ENCODE measurements at regions not wholly inside any gene's neighbourhood (a gene's known extent, or its start where the extent isn't known, plus 50 kb on each side); places are given as distances from the start of the nearest gene placed in this dataset.
A peak's percentile ranks its signal among the peaks of the same experiment; 100 is the strongest.

DNA sequence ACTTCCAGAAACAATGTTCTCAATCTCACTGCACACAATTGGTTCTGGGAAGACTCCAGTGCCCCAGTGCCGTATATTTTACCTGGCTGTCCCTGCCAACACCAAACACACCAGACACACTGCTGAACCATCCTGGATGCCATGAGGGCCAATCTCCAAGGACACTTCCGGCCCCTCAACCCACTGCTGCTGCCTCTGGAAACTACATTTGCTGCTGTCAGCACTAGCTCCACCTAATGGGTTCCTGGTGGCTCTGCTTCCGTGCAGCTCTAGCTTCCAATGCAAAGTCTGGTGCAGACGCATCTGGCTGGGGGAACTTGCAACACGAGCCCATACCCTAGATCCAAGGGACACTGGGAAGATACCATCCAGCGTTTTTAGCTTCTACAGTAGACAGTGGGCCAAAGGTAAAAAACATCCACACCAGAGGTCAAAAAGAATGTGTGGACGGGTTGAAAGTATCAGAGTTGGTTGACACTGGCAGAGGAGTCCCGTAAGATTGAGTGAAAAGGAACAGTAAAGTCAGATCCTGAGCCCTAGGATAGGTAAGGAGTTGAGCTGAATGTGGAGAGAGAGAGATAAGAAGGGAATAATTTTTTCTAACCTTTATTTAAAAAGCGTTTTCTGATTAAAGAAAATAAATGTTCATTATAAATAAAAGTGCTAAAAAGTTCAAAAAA lies 99.7 kb upstream of the KIF2A start:
- Histone ChIP-seq H3K4me1 (no peaks in the 10 kb centered on the region), H3K4me3 (no peak overlapping the region), H3K27me3 (no peaks in the 10 kb centered on the region), H3K27ac (no peak overlapping the region), H3K36me3 (no peaks in the 10 kb centered on the region), H3K9me3 (no peaks in the 10 kb centered on the region)
- intact Hi-C loops (cut with DNase I), result no loop called here
- no peak for TF ChIP-seq POLR2A (IDR thresholded peaks at IDR 0.05)
- TF ChIP-seq, protein P1, sequence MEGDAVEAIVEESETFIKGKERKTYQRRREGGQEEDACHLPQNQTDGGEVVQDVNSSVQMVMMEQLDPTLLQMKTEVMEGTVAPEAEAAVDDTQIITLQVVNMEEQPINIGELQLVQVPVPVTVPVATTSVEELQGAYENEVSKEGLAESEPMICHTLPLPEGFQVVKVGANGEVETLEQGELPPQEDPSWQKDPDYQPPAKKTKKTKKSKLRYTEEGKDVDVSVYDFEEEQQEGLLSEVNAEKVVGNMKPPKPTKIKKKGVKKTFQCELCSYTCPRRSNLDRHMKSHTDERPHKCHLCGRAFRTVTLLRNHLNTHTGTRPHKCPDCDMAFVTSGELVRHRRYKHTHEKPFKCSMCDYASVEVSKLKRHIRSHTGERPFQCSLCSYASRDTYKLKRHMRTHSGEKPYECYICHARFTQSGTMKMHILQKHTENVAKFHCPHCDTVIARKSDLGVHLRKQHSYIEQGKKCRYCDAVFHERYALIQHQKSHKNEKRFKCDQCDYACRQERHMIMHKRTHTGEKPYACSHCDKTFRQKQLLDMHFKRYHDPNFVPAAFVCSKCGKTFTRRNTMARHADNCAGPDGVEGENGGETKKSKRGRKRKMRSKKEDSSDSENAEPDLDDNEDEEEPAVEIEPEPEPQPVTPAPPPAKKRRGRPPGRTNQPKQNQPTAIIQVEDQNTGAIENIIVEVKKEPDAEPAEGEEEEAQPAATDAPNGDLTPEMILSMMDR (IDR thresholded peaks at IDR 0.05), result peak in 1 of 4 donors; percentile 7
- no peak for DNase-seq
- ATAC-seq, result peak in 1 of 4 donors; percentile 17
- 40% methylated on average over 5 of the region's 9 CpGs for WGBS (ENCODE audit: insufficient coverage, low coverage, low lambda C conversion rate, missing lambda C conversion rate)

DNA sequence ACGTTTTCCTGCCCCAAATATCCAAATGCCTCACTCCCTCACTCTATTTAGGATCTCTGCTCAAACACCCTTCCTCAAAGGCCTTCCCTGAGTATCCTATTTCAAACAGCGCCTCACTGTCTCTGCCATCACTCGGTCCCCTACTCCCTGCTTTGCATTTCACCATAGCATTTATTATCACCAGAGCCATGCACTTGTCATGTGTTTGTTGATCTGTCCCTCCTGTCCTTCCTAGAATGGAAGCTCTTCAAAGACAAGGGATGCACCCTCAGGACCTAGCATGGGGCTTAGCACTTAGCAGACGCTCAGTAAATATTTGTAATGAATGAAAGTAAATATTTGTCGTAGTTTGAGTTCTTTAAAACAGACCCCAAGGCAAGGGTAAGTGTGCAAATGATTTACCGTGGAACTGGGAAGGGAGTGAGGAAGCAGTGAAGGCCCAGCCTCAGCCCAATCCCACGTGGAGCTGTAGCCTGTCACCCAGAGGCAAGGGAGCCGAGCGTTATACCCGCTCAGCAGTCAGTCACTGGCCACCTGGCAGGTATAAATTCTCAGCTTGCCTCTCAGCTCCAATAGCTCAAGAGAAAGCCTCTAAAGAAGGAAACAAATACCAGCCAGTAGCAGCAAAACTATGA lies 97.7 kb upstream of the KIF2A start:
- TF ChIP-seq, protein P1 (IDR thresholded peaks at IDR 0.05), result no peak
- TF ChIP-seq POLR2A (IDR thresholded peaks at IDR 0.05), result no peak
- 33% methylated on average over 10 of the region's 10 CpGs for WGBS (ENCODE audit: insufficient coverage, low coverage, low lambda C conversion rate, missing lambda C conversion rate)
- DNase-seq, result no peak
- no peak overlapping the region for H3K27ac ChIP-seq
- no peaks in the 10 kb centered on the region for H3K4me1 ChIP-seq
- intact Hi-C loops (cut with DNase I), result no loop called here
- ATAC-seq, result no peak
- H3K36me3 ChIP-seq, result no peaks in the 10 kb centered on the region
- H3K4me3 ChIP-seq, result no peak overlapping the region
- H3K9me3 ChIP-seq, result no peaks in the 10 kb centered on the region
- H3K27me3 ChIP-seq, result no peaks in the 10 kb centered on the region

DNA sequence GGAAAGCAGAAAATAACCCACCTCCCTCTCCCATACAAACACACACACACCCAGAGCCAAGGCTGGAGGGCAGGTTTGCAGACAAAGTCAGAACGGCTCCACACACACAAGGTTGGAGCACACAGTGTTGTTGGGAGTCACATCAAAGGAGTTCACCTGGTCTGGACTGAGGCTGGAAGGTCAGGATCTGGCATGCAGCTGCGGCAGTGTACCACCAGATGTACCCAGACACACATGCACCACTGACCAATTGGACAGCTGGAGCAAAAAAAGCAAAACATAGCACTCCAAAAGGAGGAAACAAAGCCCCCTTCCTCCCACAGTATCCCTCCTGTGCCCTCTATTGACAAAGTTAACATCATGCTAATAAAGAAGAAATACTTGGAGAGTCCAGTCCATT lies 94.6 kb upstream of the KIF2A start:
- TF ChIP-seq, protein P1 (IDR thresholded peaks at IDR 0.05), result no peak
- no peak for TF ChIP-seq POLR2A (IDR thresholded peaks at IDR 0.05)
- intact Hi-C loops (cut with DNase I), result no loop called here

DNA sequence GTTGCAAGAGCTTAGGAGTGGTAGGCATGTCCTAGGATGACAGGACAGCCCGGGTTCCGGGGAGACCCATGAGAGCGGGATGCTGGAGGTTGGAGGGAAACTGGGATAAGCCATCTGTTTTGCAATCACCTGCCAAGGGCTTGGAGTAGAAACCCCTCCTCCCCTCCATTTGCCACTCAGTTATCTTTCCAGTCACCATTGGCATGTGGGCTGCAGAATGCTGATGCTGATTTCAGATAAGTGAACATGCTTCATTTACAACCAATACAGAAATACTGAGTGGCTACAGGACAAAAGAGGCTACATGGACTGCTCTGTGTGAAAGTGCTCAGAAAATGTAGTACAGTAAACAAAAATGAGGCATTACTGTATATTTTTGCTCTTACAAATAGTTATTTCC lies 93.4 kb upstream of the KIF2A start:
- H3K9me3 ChIP-seq, result no peaks in the 10 kb centered on the region
- H3K4me3 ChIP-seq, result no peak overlapping the region
- no peaks in the 10 kb centered on the region for H3K27me3 ChIP-seq
- H3K27ac ChIP-seq, result no peak overlapping the region
- TF ChIP-seq, protein P1 (IDR thresholded peaks at IDR 0.05), result no peak
- TF ChIP-seq POLR2A (IDR thresholded peaks at IDR 0.05), result no peak
- WGBS (ENCODE audit: insufficient coverage, low coverage, low lambda C conversion rate, missing lambda C conversion rate), result 79% methylated on average over 3 of the region's 3 CpGs
- H3K36me3 ChIP-seq, result no peaks in the 10 kb centered on the region
- intact Hi-C loops (cut with DNase I), result no loop called here
- no peak for DNase-seq
- ATAC-seq, result no peak
- no peaks in the 10 kb centered on the region for H3K4me1 ChIP-seq

More for the DNA sequence above, 94.6 kb upstream of the KIF2A start:
- Histone ChIP-seq H3K27me3 (no peaks in the 10 kb centered on the region), H3K9me3 (no peaks in the 10 kb centered on the region), H3K36me3 (no peaks in the 10 kb centered on the region), H3K4me3 (no peak overlapping the region), H3K4me1 (no peaks in the 10 kb centered on the region), H3K27ac (no peak overlapping the region)
- ATAC-seq, result no peak
- no CpG with 5 or more reads among the region's 2 CpGs for WGBS (ENCODE audit: insufficient coverage, low coverage, low lambda C conversion rate, missing lambda C conversion rate)
- no peak for DNase-seq
